Epithelial cell of esophagus (primary cell): ENCODE measurements at regions not wholly inside any gene's neighbourhood (a gene's known extent, or its start where the extent isn't known, plus 50 kb on each side); places are given as distances from the start of the nearest gene placed in this dataset.

Experiments used
- DNase-seq: peaks from one replicate; pipeline ENCODE4 v3.0.0; 2010; ENCODE audit warnings: low read depth
- H3K4me3 ChIP-seq: 2 replicates; pipeline ENCODE4 v1.5.1; 2011; ENCODE audit warnings: mild to moderate bottlenecking, low read length, control low read depth
- TF ChIP-seq, protein P1 (sequence below): IDR thresholded peaks from 2 replicates; pipeline ENCODE4 v1.5.1; 2011; ENCODE audit warnings: low read depth, mild to moderate bottlenecking, low read length, control low read depth, inconsistent platforms; ENCODE audit not compliant: insufficient read depth; ENCODE audit errors: missing control alignments

- H3K4me3 ChIP-seq: no peak overlapping the region
- DNase-seq: no peak
- TF ChIP-seq, protein P1, sequence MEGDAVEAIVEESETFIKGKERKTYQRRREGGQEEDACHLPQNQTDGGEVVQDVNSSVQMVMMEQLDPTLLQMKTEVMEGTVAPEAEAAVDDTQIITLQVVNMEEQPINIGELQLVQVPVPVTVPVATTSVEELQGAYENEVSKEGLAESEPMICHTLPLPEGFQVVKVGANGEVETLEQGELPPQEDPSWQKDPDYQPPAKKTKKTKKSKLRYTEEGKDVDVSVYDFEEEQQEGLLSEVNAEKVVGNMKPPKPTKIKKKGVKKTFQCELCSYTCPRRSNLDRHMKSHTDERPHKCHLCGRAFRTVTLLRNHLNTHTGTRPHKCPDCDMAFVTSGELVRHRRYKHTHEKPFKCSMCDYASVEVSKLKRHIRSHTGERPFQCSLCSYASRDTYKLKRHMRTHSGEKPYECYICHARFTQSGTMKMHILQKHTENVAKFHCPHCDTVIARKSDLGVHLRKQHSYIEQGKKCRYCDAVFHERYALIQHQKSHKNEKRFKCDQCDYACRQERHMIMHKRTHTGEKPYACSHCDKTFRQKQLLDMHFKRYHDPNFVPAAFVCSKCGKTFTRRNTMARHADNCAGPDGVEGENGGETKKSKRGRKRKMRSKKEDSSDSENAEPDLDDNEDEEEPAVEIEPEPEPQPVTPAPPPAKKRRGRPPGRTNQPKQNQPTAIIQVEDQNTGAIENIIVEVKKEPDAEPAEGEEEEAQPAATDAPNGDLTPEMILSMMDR: no peak
Observed at GRCh38 chr15:93317772-93318171, 228.8 kb upstream of the RGMA start.

DNA sequence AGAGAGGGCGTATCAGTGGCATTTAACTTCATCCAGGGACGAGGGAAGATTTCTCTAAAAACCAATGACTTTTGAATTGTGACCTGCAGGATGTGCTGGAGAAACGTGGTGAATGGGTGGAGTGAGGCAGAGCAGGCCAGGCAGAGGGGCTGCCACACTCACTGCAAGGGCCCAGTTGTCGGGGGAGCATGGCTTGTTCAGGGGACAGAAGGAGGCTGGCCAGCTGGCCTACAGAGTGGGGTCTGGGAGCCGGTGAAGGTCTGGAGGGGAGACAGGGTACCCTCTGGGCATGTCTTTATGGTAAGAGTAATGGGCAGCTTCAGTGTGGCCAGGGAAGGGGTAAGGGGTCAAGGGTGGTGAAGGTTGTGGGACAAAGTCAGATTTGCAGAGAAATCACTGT lies 225.2 kb upstream of the RGMA start:
- TF ChIP-seq, protein P1: no peak
- DNase-seq: no peak
- H3K4me3 ChIP-seq: no peak overlapping the region

- TF ChIP-seq, protein P1: no peak
- DNase-seq: no peak
- H3K4me3 ChIP-seq: no peak overlapping the region
Observed at GRCh38 chr15:93312891-93313486, 224.0 kb upstream of the RGMA start.

DNA sequence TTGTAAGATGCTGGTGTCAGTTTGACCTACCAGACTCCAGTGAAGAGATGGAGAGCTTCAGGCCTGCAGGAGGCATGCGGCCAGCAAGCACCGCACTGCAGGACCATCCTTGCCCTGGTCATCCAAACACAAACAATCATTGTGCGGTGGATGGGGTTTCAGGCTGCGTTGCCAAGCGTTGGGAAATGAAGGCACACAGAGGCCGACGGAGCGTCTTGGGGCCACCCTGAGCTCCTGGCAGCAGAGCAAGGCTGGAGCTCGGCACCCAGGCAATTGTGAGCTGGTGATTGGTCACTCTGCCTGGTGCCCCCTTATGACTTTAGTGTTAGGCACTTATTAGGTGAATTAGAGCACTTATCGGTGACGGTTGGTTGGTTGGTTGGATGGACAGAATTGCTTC lies 222.6 kb upstream of the RGMA start:
- H3K4me3 ChIP-seq: no peak overlapping the region
- DNase-seq: no peak
- TF ChIP-seq, protein P1: no peak

- no peak for DNase-seq
- TF ChIP-seq, protein P1: no peak
- H3K4me3 ChIP-seq: no peak overlapping the region
Observed at GRCh38 chr15:93308026-93308690, 219.1 kb upstream of the RGMA start.

GRCh38 chr15:93307513-93307912 lies 218.5 kb upstream of the RGMA start:
- no peak for DNase-seq
- TF ChIP-seq, protein P1: no peak
- no peak overlapping the region for H3K4me3 ChIP-seq

- DNase-seq: no peak
- no peak overlapping the region for H3K4me3 ChIP-seq
- TF ChIP-seq, protein P1: no peak
Observed at GRCh38 chr15:93305306-93305705, 216.3 kb upstream of the RGMA start.
